ENCODE measurements at regions not wholly inside any gene's neighbourhood (a gene's known extent, or its start where the extent isn't known, plus 50 kb on each side); places are given as distances from the start of the nearest gene placed in this dataset.
A peak's percentile ranks its signal among the peaks of the same experiment; 100 is the strongest.

DNA sequence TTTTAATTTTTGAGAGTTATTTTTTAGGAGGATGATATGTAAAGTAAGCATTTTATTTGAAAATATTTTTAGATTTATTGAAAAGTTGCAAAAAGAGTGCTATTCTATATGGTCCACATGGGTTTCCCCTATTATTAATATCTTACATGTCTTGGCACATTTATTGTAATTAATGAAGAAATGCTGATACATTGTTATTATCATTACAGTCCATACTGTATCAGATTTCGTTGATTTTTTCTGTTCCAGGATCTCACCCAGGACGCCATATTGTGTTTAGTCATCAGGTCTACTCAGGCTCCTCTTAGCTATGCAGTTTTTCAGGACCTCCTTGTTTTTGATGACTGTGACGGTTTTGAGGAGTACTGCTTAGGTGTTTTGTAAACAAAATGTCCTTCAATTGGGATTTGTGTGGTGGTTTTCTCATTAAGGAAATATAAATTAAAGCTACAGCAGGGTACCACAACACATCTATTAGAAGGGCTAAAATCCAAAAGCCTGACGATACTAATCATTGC is 281.0 kb downstream of the SAMD5 start:
- Histone ChIP-seq H2BK15ac (ENCODE audit: low read depth, low read length) (no peak overlapping the region), H2AFZ (replicated peaks; ENCODE audit: low read length, poor library complexity) (no peak overlapping the region), H3K56ac (ENCODE audit: extremely low read depth, insufficient read depth, low read length) (no peak overlapping the region), H3K14ac (replicated peaks; ENCODE audit: low read depth, low read length) (no peak overlapping the region), H3K18ac (ENCODE audit: low read depth, low read length) (no peak overlapping the region), H3K79me1 (ENCODE audit: low read depth in 1 of 2, low read length in 2 of 2) (no peaks in the 10 kb centered on the region), H4K8ac (ENCODE audit: low read depth in 2 of 2, low read length in 2 of 2) (no peak overlapping the region), H2BK120ac (ENCODE audit: low read depth, low read length) (no peak overlapping the region), H3K9me3 (ENCODE audit: control insufficient read depth, insufficient read depth, low read length) (no peaks in the 10 kb centered on the region), H4K5ac (ENCODE audit: low read depth, low read length) (no peak overlapping the region), H3K4me1 (ENCODE audit: control insufficient read depth, insufficient read depth, low read length) (no peaks in the 10 kb centered on the region), H2AK9ac (replicated peaks; ENCODE audit: low read depth, low read length, poor library complexity) (no peak overlapping the region), H3K9ac (ENCODE audit: low read depth, low read length) (no peak overlapping the region), H3K4ac (ENCODE audit: low read depth, low read length) (no peak overlapping the region), H4K91ac (ENCODE audit: insufficient read depth, low read depth, low read length) (no peak overlapping the region), H3K9me1 (ENCODE audit: insufficient read depth, low read length) (no peaks in the 10 kb centered on the region), H3K23ac (ENCODE audit: low read depth, low read length) (no peak overlapping the region), H3K4me2 (ENCODE audit: low read depth, low read length) (no peak overlapping the region), H2BK5ac (ENCODE audit: low read depth, low read length, poor library complexity, severe bottlenecking) (no peak overlapping the region), H2BK20ac (ENCODE audit: low read depth, low read length) (no peak overlapping the region), H3K27ac (ENCODE audit: insufficient read depth, low read length) (no peak overlapping the region), H3K36me3 (ENCODE audit: control insufficient read depth, insufficient read depth, low read length) (no peaks in the 10 kb centered on the region), H4K20me1 (ENCODE audit: insufficient read depth, low read length) (no peaks in the 10 kb centered on the region), H3K27me3 (ENCODE audit: control insufficient read depth, insufficient read depth, low read length) (no peaks in the 10 kb centered on the region), H3K4me3 (ENCODE audit: insufficient read depth, low read depth, low read length) (no peak overlapping the region), H2AK5ac (ENCODE audit: low read depth, low read length) (no peak overlapping the region)
- in situ Hi-C loops (cut with MboI; ENCODE audit: low sequenced_read_pairs) (no loop called here), dilution Hi-C loops (cut with HindIII; ENCODE audit: low sequenced_read_pairs, unreplicated experiment) (no loop called here), intact Hi-C loops (cut with micrococcal nuclease) (no loop called here)
- no CpG with 5 or more reads among the region's 4 CpGs for WGBS, 2 experiments (ENCODE audit: extremely low coverage in 2 of 2, insufficient read length in 1 of 2)
- TF ChIP-seq MAFK (IDR thresholded peaks at IDR 0.05; ENCODE audit: low read depth, low read length) (peak; percentile 71), RCOR1 (IDR thresholded peaks at IDR 0.05; ENCODE audit: insufficient replicate concordance, low read length) (no peak)
- no peak for DNase-seq
- ATAC-seq (ENCODE audit: low read depth): no peak
- ChIA-PET POLR2A (ENCODE audit: unreplicated experiment) (no interaction called here), CTCF (no interaction called here)
- BruUV-seq (replicated peaks): no TSS peak

All from IMR-90 (cell line).